ENCODE measurements at regions not wholly inside any gene's neighbourhood (a gene's known extent, or its start where the extent isn't known, plus 50 kb on each side); places are given as distances from the start of the nearest gene placed in this dataset.

- no peaks in the 10 kb centered on the region for H3K4me1 ChIP-seq (ENCODE audit: control insufficient read depth, insufficient read depth, low read length)
- no CpG with 5 or more reads among the region's 1 CpG for WGBS (ENCODE audit: insufficient coverage)
- peaks cover 7% of the 10 kb centered on the region for H3K9me3 ChIP-seq (replicated peaks; ENCODE audit: control insufficient read depth, low read depth, low read length)
- DNase-seq = no peak
- H3K27me3 ChIP-seq (ENCODE audit: control insufficient read depth, insufficient read depth, low read length) = peaks cover 2% of the 10 kb centered on the region
- no peak overlapping the region for H3K27ac ChIP-seq (ENCODE audit: low read length)
- H3K4me3 ChIP-seq (ENCODE audit: low read length) = no peak overlapping the region
- no peaks in the 10 kb centered on the region for H3K36me3 ChIP-seq (ENCODE audit: control insufficient read depth, insufficient read depth, low read length)
These were observed 114.8 kb upstream of the CST7 start for GRCh38 chr20:24834310-24834709.

- H3K4me3 ChIP-seq (ENCODE audit: low read length) = no peak overlapping the region
- H3K36me3 ChIP-seq (ENCODE audit: control insufficient read depth, insufficient read depth, low read length) = no peaks in the 10 kb centered on the region
- DNase-seq = no peak
- H3K9me3 ChIP-seq (replicated peaks; ENCODE audit: control insufficient read depth, low read depth, low read length) = peaks cover 7% of the 10 kb centered on the region
- WGBS (ENCODE audit: insufficient coverage) = 70% methylated on average over 2 of the region's 5 CpGs
- peaks cover 2% of the 10 kb centered on the region for H3K27me3 ChIP-seq (ENCODE audit: control insufficient read depth, insufficient read depth, low read length)
- no peaks in the 10 kb centered on the region for H3K4me1 ChIP-seq (ENCODE audit: control insufficient read depth, insufficient read depth, low read length)
- no peak overlapping the region for H3K27ac ChIP-seq (ENCODE audit: low read length)
These were observed 113.9 kb upstream of the CST7 start for GRCh38 chr20:24835195-24835594.

DNA sequence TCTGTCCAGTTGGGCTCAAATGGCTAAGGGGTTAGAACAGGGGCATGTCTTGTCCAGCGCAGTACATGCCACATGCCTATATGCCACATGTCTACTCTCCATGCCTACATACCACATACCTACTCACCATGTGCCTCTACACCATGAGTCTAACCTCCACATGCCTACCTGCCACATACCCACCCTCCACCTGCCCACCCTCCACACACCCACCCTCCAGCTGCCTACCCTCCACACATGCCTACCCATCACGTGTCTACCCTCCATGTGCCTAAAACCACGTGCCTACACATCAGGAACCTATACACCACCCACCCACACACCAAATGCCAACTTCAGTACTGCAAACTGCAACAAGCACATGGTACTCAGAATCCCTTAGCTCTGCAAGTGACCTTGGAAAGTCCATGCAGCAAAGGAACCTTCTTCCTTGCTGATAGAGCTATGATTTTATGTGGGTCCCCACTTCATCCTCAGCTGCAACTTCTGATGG lies 113.0 kb upstream of the CST7 start:
- Histone ChIP-seq H3K27me3 (ENCODE audit: control insufficient read depth, insufficient read depth, low read length) (peaks cover 2% of the 10 kb centered on the region), H3K4me3 (ENCODE audit: low read length) (no peak overlapping the region), H3K4me1 (ENCODE audit: control insufficient read depth, insufficient read depth, low read length) (no peaks in the 10 kb centered on the region), H3K9me3 (replicated peaks; ENCODE audit: control insufficient read depth, low read depth, low read length) (peaks cover 3% of the 10 kb centered on the region), H3K36me3 (ENCODE audit: control insufficient read depth, insufficient read depth, low read length) (no peaks in the 10 kb centered on the region), H3K27ac (ENCODE audit: low read length) (no peak overlapping the region)
- no peak for DNase-seq
- WGBS (ENCODE audit: insufficient coverage) = 81% methylated on average over 3 of the region's 3 CpGs

DNA sequence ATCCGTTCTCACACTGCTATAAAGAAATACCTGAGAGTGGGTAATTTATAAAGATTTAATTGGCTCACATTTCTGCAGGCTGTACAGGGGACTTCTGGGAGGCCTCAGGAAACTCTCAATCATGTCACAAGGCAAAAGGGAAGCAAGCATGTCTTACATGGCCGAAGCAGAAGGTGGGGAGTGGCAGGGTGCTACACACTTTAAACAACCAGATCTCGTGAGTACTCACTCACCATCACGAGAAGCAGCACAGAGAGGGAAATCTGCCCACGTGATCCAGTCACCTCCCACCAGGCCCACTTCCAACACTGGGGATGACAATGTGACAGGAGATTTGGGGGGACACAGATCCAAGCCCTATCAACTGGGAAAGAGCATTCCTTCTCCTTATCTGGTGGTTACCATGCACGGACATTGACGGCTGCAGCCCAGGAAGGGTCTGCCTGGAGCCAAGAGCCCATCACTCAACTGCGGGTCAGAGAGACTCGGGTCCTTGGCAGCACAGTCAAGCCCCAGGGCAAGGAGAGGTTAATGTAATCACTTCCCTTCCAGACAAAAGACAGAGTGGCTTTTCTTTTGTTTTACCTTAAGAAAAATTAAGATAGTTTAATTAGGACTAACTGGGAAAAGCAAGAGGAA lies 112.3 kb upstream of the CST7 start:
- no CpG with 5 or more reads among the region's 9 CpGs for WGBS (ENCODE audit: insufficient coverage)
- Histone ChIP-seq H3K27ac (ENCODE audit: low read length) (no peak overlapping the region), H3K9me3 (replicated peaks; ENCODE audit: control insufficient read depth, low read depth, low read length) (no peaks in the 10 kb centered on the region)

DNA sequence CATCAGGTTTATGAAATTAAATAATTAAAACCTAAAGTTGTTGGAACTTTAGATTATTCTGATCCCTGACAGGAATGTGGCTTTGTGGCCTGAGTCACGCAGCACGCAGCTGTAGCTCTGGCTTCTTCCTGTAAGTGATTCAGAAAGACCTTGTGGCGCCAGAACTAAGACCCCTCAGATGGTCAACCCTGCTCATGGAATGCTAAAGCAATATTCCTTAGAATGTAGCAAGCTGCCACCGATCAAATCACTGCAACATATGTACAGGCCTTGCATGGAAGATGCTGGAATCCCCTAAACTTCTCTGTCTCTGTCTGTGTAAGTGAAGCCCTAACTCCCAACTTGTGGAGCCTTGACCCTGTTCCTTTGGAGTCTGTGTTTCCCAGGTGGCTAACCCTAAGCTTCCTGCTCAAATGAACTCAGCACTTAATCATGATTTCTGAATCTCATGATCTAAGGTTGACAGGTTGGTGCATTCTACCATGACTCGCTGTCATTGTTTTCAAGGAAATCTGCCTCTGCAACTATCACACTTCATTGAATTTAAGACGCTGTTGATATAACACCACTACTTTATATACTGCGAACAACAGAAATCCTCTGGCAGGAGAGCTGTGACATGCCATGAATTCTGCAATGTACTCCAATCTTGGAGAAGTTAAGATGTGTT lies 111.2 kb upstream of the CST7 start:
- Histone ChIP-seq H3K9me3 (replicated peaks; ENCODE audit: control insufficient read depth, low read depth, low read length) (no peaks in the 10 kb centered on the region), H3K27ac (ENCODE audit: low read length) (no peak overlapping the region), H3K4me1 (ENCODE audit: control insufficient read depth, insufficient read depth, low read length) (no peaks in the 10 kb centered on the region), H3K36me3 (ENCODE audit: control insufficient read depth, insufficient read depth, low read length) (no peaks in the 10 kb centered on the region), H3K4me3 (ENCODE audit: low read length) (no peak overlapping the region), H3K27me3 (ENCODE audit: control insufficient read depth, insufficient read depth, low read length) (peaks cover 6% of the 10 kb centered on the region)
- 55% methylated on average over 3 of the region's 7 CpGs for WGBS (ENCODE audit: insufficient coverage)
- DNase-seq = no peak

More for the DNA sequence above, 112.3 kb upstream of the CST7 start:
- no peaks in the 10 kb centered on the region for H3K36me3 ChIP-seq (ENCODE audit: control insufficient read depth, insufficient read depth, low read length)
- no peak for DNase-seq
- no peaks in the 10 kb centered on the region for H3K4me1 ChIP-seq (ENCODE audit: control insufficient read depth, insufficient read depth, low read length)
- no peak overlapping the region for H3K4me3 ChIP-seq (ENCODE audit: low read length)
- H3K27me3 ChIP-seq (ENCODE audit: control insufficient read depth, insufficient read depth, low read length) = peaks cover 2% of the 10 kb centered on the region

GRCh38 chr20:24838546-24839535 lies 110.2 kb upstream of the CST7 start:
- Histone ChIP-seq H3K27me3 (ENCODE audit: control insufficient read depth, insufficient read depth, low read length) (peaks cover 6% of the 10 kb centered on the region), H3K4me3 (ENCODE audit: low read length) (no peak overlapping the region), H3K9me3 (replicated peaks; ENCODE audit: control insufficient read depth, low read depth, low read length) (no peaks in the 10 kb centered on the region), H3K27ac (ENCODE audit: low read length) (no peak overlapping the region), H3K4me1 (ENCODE audit: control insufficient read depth, insufficient read depth, low read length) (no peaks in the 10 kb centered on the region), H3K36me3 (ENCODE audit: control insufficient read depth, insufficient read depth, low read length) (no peaks in the 10 kb centered on the region)
- DNase-seq = peak; percentile 22
- WGBS (ENCODE audit: insufficient coverage) = 82% methylated on average over 5 of the region's 8 CpGs

GRCh38 chr20:24840121-24840713 lies 108.9 kb upstream of the CST7 start:
- Histone ChIP-seq H3K4me3 (ENCODE audit: low read length) (no peak overlapping the region), H3K27me3 (ENCODE audit: control insufficient read depth, insufficient read depth, low read length) (peaks cover 6% of the 10 kb centered on the region), H3K27ac (ENCODE audit: low read length) (no peak overlapping the region), H3K9me3 (replicated peaks; ENCODE audit: control insufficient read depth, low read depth, low read length) (no peaks in the 10 kb centered on the region), H3K4me1 (ENCODE audit: control insufficient read depth, insufficient read depth, low read length) (no peaks in the 10 kb centered on the region), H3K36me3 (ENCODE audit: control insufficient read depth, insufficient read depth, low read length) (no peaks in the 10 kb centered on the region)
- peak; percentile 19 for DNase-seq
- WGBS (ENCODE audit: insufficient coverage) = 41% methylated on average over 5 of the region's 8 CpGs

DNA sequence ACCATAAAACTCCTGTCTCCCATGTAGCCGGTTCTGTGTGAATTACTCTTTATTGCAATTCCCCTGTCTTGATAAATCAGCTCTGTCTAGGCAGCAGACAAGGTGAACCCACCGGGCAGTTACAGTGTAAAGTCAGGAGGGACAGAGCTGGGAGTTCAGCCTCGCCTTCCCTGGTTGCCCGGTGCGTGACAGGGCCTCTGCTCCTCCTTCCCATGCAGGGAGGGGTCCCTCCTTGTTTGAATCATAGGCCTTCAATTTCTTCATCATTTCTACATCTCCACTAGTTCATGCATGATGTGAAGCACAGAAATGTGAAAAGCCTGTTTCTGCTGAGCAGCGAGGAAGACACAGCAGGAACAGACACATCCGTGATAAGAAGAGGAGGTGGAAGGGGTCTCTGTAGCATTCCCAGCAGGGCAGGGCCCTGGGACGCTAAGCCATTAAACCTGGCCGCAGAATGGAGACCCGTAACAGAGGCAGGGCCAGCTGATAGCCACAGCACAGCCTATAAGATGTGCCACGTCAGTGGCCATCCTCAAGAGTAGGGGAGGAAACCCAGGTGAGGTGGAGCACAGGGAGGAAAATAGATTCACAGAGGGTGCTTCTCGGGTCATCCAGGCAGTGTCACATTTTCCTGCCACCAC lies 106.7 kb upstream of the CST7 start:
- Histone ChIP-seq H3K36me3 (ENCODE audit: control insufficient read depth, insufficient read depth, low read length) (no peaks in the 10 kb centered on the region), H3K27me3 (ENCODE audit: control insufficient read depth, insufficient read depth, low read length) (peaks cover 6% of the 10 kb centered on the region), H3K4me3 (ENCODE audit: low read length) (no peak overlapping the region), H3K4me1 (ENCODE audit: control insufficient read depth, insufficient read depth, low read length) (no peaks in the 10 kb centered on the region), H3K9me3 (replicated peaks; ENCODE audit: control insufficient read depth, low read depth, low read length) (no peaks in the 10 kb centered on the region), H3K27ac (ENCODE audit: low read length) (no peak overlapping the region)
- no peak for DNase-seq
- WGBS (ENCODE audit: insufficient coverage) = 66% methylated on average over 6 of the region's 12 CpGs

DNA sequence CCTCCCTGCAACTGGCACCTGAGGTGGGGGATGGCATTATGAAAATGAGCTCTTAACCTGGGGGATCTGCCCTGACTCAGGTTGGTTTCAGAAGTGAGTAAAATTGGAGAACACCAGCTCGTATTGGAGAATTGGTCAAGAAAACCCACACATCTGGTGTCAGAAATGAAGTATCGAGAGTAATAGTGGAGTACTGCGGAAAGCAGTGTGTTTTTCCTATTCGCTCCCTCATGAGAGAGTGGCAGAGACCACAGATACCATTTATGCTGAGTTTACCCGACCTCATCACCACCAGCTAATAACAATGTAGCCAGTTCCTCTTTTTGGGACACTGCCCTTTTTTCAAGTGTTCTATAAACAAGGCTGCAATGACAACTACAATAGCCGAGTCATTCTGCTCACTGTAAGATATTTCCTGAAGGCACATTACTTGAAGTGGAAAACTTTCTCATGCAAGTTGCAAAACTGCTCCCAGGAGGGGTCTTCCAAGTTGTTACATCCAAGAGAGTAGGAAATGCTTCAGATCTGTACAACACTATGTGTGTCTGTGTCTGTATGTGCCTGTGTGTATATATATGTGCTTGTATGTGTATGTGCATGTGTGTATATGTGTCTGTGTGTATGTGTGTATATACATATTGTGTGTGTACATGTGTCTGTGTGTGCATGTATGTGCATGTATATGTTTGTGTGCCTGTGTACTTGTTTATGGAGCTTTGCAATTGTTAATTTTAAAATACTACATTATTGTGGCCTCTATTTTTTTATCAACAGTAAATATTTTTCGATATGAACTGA lies 106.0 kb upstream of the CST7 start:
- H3K9me3 ChIP-seq (replicated peaks; ENCODE audit: control insufficient read depth, low read depth, low read length) = no peaks in the 10 kb centered on the region
- H3K4me3 ChIP-seq (ENCODE audit: low read length) = no peak overlapping the region
- no peaks in the 10 kb centered on the region for H3K36me3 ChIP-seq (ENCODE audit: control insufficient read depth, insufficient read depth, low read length)
- peaks cover 6% of the 10 kb centered on the region for H3K27me3 ChIP-seq (ENCODE audit: control insufficient read depth, insufficient read depth, low read length)
- no peak overlapping the region for H3K27ac ChIP-seq (ENCODE audit: low read length)
- no peaks in the 10 kb centered on the region for H3K4me1 ChIP-seq (ENCODE audit: control insufficient read depth, insufficient read depth, low read length)
- WGBS (ENCODE audit: insufficient coverage) = 69% methylated on average over 3 of the region's 7 CpGs
- peak; percentile 57 for DNase-seq
